ENCODE measurements at regions not wholly inside any gene's neighbourhood (a gene's known extent, or its start where the extent isn't known, plus 50 kb on each side); places are given as distances from the start of the nearest gene placed in this dataset.

DNA sequence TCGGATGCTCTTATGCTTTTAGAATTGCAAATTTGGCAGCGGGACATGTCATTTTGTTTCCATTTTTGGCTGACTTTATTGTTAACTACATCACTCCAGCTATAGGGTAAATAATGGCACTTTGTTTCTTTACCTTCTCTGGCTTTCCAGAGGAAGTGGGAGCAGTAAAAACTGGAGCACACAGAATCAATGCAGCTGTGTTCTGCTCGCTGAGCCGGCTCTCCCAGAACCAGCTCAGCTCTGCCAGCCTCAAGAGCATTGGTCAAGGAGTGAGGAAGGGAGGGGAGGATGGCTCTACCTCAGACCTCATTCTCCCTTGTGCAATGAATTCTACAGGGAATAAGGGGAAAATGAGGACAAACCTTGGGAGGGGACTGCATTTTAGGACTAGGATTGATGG lies 50.5 kb upstream of the SPATA13 start:
- TF ChIP-seq, protein P1, sequence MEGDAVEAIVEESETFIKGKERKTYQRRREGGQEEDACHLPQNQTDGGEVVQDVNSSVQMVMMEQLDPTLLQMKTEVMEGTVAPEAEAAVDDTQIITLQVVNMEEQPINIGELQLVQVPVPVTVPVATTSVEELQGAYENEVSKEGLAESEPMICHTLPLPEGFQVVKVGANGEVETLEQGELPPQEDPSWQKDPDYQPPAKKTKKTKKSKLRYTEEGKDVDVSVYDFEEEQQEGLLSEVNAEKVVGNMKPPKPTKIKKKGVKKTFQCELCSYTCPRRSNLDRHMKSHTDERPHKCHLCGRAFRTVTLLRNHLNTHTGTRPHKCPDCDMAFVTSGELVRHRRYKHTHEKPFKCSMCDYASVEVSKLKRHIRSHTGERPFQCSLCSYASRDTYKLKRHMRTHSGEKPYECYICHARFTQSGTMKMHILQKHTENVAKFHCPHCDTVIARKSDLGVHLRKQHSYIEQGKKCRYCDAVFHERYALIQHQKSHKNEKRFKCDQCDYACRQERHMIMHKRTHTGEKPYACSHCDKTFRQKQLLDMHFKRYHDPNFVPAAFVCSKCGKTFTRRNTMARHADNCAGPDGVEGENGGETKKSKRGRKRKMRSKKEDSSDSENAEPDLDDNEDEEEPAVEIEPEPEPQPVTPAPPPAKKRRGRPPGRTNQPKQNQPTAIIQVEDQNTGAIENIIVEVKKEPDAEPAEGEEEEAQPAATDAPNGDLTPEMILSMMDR (IDR thresholded peaks at IDR 0.05) = no peak
- no peak for TF ChIP-seq POLR2A (IDR thresholded peaks at IDR 0.05)

Measured in heart left ventricle (tissue), 13 donors.